H1 (cell line): ENCODE measurements at regions not wholly inside any gene's neighbourhood (a gene's known extent, or its start where the extent isn't known, plus 50 kb on each side); places are given as distances from the start of the nearest gene placed in this dataset.

Experiments
- CTCF ChIA-PET: fragments of 300-600 bp; sonication (Branson Sonifier 250); formaldehyde crosslinking; loops from one replicate; lab custom pipeline; 2021; ENCODE audit not compliant: partially characterized antibody; lab: Charles Lee
- POLR2A ChIA-PET: fragments of 300-600 bp; sonication (Branson Sonifier 250); formaldehyde crosslinking; loops from one replicate; lab custom pipeline; 2021; ENCODE audit warnings: inconsistent platforms; ENCODE audit not compliant: partially characterized antibody; lab: Charles Lee
- DNase-seq, 2 experiments: peaks; one replicate each; pipeline versions ENCODE4 v3.0.0 to v3.0.0-alpha.2; 2010 to 2022; ENCODE audit warnings: low spot score in 2 of 2, low read depth in 1 of 2, mixed read lengths in 1 of 2
- FAIRE-seq: peaks from 2 replicates; lab custom pipeline; 2011; peaks lifted over from hg19 to GRCh38; lab: Jason Lieb, UNC
- H2AFZ ChIP-seq: 2 replicates; pipeline ENCODE4 v1.8.1; 2012; ENCODE audit warnings: low read length, inconsistent platforms
- H2AK5ac ChIP-seq: 2 replicates; pipeline ENCODE4 v1.6.1; 2013; ENCODE audit warnings: low read depth, low read length
- H2BK120ac ChIP-seq: replicated peaks from 2 replicates; pipeline ENCODE3; 2013; ENCODE audit warnings: low read depth, low read length, inconsistent platforms
- H2BK12ac ChIP-seq: 2 replicates; pipeline ENCODE4 v1.6.1; 2013; ENCODE audit warnings: low read depth, low read length
- H2BK15ac ChIP-seq: 2 replicates; pipeline ENCODE4 v1.6.1; 2013; ENCODE audit warnings: low read length
- H2BK20ac ChIP-seq: 2 replicates; pipeline ENCODE4 v1.6.1; 2013; ENCODE audit warnings: low read length
- H2BK5ac ChIP-seq: 2 replicates; pipeline ENCODE4 v1.6.1; 2013; ENCODE audit warnings: low read depth, low read length
- H3K14ac ChIP-seq: 2 replicates; pipeline ENCODE4 v1.6.1; 2013; ENCODE audit warnings: inconsistent platforms; ENCODE audit not compliant: insufficient read length
- H3K18ac ChIP-seq: 2 replicates; pipeline ENCODE4 v1.6.1; 2013; ENCODE audit warnings: low read length; ENCODE audit errors: extremely low read depth
- H3K23ac ChIP-seq: 2 replicates; pipeline ENCODE4 v1.6.1; 2013; ENCODE audit warnings: inconsistent platforms; ENCODE audit not compliant: insufficient read length
- H3K23me2 ChIP-seq: 2 replicates; pipeline ENCODE4 v1.6.1; 2013; ENCODE audit warnings: low read depth, low read length
- H3K27ac ChIP-seq: 2 replicates; pipeline ENCODE4 v1.6.1; 2011; ENCODE audit warnings: low read depth, low read length, inconsistent platforms
- H3K27me3 ChIP-seq, 4 experiments: replicated peaks in 1 of 4; 1 replicate in 1 of 4; 2 replicates in 3 of 4; pipeline versions ENCODE4 v1.6.1 to v1.8.1; 2011 to 2013; ENCODE audit warnings: low read length in 3 of 4, mild to moderate bottlenecking in 3 of 4, inconsistent platforms in 2 of 4, mixed read lengths in 2 of 4, moderate library complexity in 1 of 4; ENCODE audit not compliant: control insufficient read depth in 3 of 4, insufficient read depth in 3 of 4; ENCODE audit errors: extremely low read depth in 1 of 4
- H3K36me3 ChIP-seq, 4 experiments: 2 replicates each; pipeline versions ENCODE4 v1.6.1 to v1.8.1; 2011 to 2013; ENCODE audit warnings: mild to moderate bottlenecking in 4 of 4, low read length in 3 of 4, moderate library complexity in 2 of 4, control low read depth in 1 of 4, inconsistent platforms in 1 of 4; ENCODE audit not compliant: insufficient read depth in 4 of 4, control insufficient read depth in 2 of 4
- H3K4ac ChIP-seq: replicated peaks from 2 replicates; pipeline ENCODE3; 2013; ENCODE audit warnings: low read length, low read depth, mixed read lengths, inconsistent platforms; ENCODE audit not compliant: insufficient read length
- H3K4me1 ChIP-seq, 4 experiments: replicated peaks in 1 of 4; 1 replicate in 1 of 4; 2 replicates in 3 of 4; pipeline versions ENCODE4 v1.6.1 to v1.8.1; 2011 to 2013; ENCODE audit warnings: low read length in 3 of 4, inconsistent platforms in 2 of 4, mixed read lengths in 1 of 4; ENCODE audit not compliant: insufficient read depth in 4 of 4, control insufficient read depth in 3 of 4
- H3K4me2 ChIP-seq, 2 experiments: 2 replicates each; pipeline versions ENCODE4 v1.6.1 to v1.8.1; 2011 to 2013; ENCODE audit warnings: low read depth in 2 of 2, low read length in 2 of 2, control low read depth in 1 of 2, inconsistent platforms in 1 of 2, mild to moderate bottlenecking in 1 of 2; ENCODE audit not compliant: insufficient read depth in 1 of 2
- H3K4me3 ChIP-seq, 4 experiments: fragments of 200-600, 300-600 bp in 1 of 4; sonication (generic), shearing (Covaris generic), sonication (Bioruptor Twin) in 1 of 4; 2 replicates each; pipeline versions ENCODE4 v1.5.1 to v1.8.1; 2011 to 2016; ENCODE audit warnings: low read length in 4 of 4, low read depth in 3 of 4, control low read depth in 2 of 4, inconsistent platforms in 2 of 4, mild to moderate bottlenecking in 2 of 4, mixed read lengths in 1 of 4, moderate library complexity in 1 of 4; ENCODE audit not compliant: insufficient read depth in 2 of 4; ENCODE audit errors: extremely low read depth in 1 of 4
- H3K56ac ChIP-seq: replicated peaks from 2 replicates; pipeline ENCODE3; 2013; ENCODE audit warnings: low read depth, mild to moderate bottlenecking, mixed read lengths, low read length, inconsistent platforms; ENCODE audit not compliant: insufficient read length
- H3K79me1 ChIP-seq: 2 replicates; pipeline ENCODE4 v1.6.1; 2013; ENCODE audit warnings: low read depth, low read length, control low read depth
- H3K79me2 ChIP-seq, 2 experiments: 2 replicates each; pipeline versions ENCODE4 v1.6.1 to v1.8.1; 2012 to 2013; ENCODE audit warnings: low read length in 2 of 2, mild to moderate bottlenecking in 2 of 2, inconsistent platforms in 1 of 2; ENCODE audit not compliant: insufficient read depth in 2 of 2, control insufficient read depth in 1 of 2
- H3K9ac ChIP-seq, 4 experiments: replicated peaks in 1 of 4; 1 replicate in 1 of 4; 2 replicates in 3 of 4; pipeline versions ENCODE4 v1.6.1 to v1.8.1; 2011 to 2013; ENCODE audit warnings: low read depth in 3 of 4, low read length in 3 of 4, control low read depth in 2 of 4, mild to moderate bottlenecking in 2 of 4, moderate library complexity in 2 of 4, inconsistent platforms in 1 of 4; ENCODE audit errors: extremely low read depth in 1 of 4
- H3K9me3 ChIP-seq, 2 experiments: 2 replicates each; pipeline versions ENCODE4 v1.6.1 to v1.8.1; 2012 to 2013; ENCODE audit warnings: mild to moderate bottlenecking in 2 of 2, moderate library complexity in 2 of 2, control low read depth in 1 of 2, inconsistent platforms in 1 of 2, low read depth in 1 of 2, low read length in 1 of 2, mixed read lengths in 1 of 2; ENCODE audit not compliant: insufficient read depth in 2 of 2
- H4K20me1 ChIP-seq, 2 experiments: replicated peaks in 1 of 2; 2 replicates each; pipeline versions ENCODE3 to v1.8.1; 2011 to 2013; ENCODE audit warnings: inconsistent platforms in 2 of 2, low read length in 2 of 2, mild to moderate bottlenecking in 1 of 2; ENCODE audit not compliant: insufficient read depth in 2 of 2, control insufficient read depth in 1 of 2
- H4K5ac ChIP-seq: 2 replicates; pipeline ENCODE4 v1.6.1; 2013; ENCODE audit warnings: low read length, low read depth, mixed read lengths, inconsistent platforms; ENCODE audit not compliant: insufficient read length
- H4K8ac ChIP-seq: 2 replicates; pipeline ENCODE4 v1.8.0; 2013; ENCODE audit warnings: mild to moderate bottlenecking, moderate library complexity, low read length, inconsistent platforms; ENCODE audit not compliant: insufficient read depth; ENCODE audit errors: extremely low read depth
- H4K91ac ChIP-seq: replicated peaks from 2 replicates; pipeline ENCODE3; 2013; ENCODE audit warnings: low read length, mixed read lengths, inconsistent platforms; ENCODE audit not compliant: insufficient read length
- ASH2L ChIP-seq: fragments of 200-600, 300-600 bp; sonication (generic); IDR thresholded peaks from one replicate; pipeline ENCODE4 v1.7.1; 2017; ENCODE audit warnings: low read length
- BCL11A ChIP-seq, 2 experiments: IDR thresholded peaks; one replicate each; pipeline ENCODE4 v1.6.1; 2011; ENCODE audit warnings: low read depth in 2 of 2, low read length in 2 of 2, mild to moderate bottlenecking in 2 of 2
- CTBP2 ChIP-seq: IDR thresholded peaks from 2 replicates; pipeline ENCODE4 v1.7.0; 2011; ENCODE audit warnings: borderline replicate concordance, mild to moderate bottlenecking, moderate library complexity, mixed read lengths, low read length; ENCODE audit not compliant: insufficient read depth, insufficient read length
- E2F6 ChIP-seq: IDR thresholded peaks from 2 replicates; pipeline ENCODE4 v1.6.1; 2012; ENCODE audit warnings: inconsistent platforms
- KDM5A ChIP-seq: fragments of 200-600 bp; IDR thresholded peaks from 2 replicates; pipeline ENCODE4 v1.7.1; 2012; ENCODE audit warnings: mild to moderate bottlenecking, low read length, inconsistent platforms, mixed read lengths
- MAX ChIP-seq: IDR thresholded peaks from 2 replicates; pipeline ENCODE4 v1.6.1; 2012; ENCODE audit warnings: inconsistent platforms
- POLR2A ChIP-seq, 2 experiments: IDR thresholded peaks; 1 replicate in 1 of 2; 2 replicates in 1 of 2; pipeline ENCODE4 v1.6.1; 2011; ENCODE audit warnings: low read depth in 2 of 2, low read length in 2 of 2, mild to moderate bottlenecking in 2 of 2; ENCODE audit errors: control extremely low read depth in 1 of 2
- SIX5 ChIP-seq: IDR thresholded peaks from 2 replicates; pipeline ENCODE4 v1.6.1; 2011; ENCODE audit warnings: mild to moderate bottlenecking, low read depth, low read length
- TCF12 ChIP-seq: IDR thresholded peaks from 2 replicates; pipeline ENCODE4 v1.6.1; 2011; ENCODE audit warnings: low read depth, mild to moderate bottlenecking, low read length
- WGBS, 2 experiments: shearing (Covaris generic) in 1 of 2; methylation state at CpG; one replicate each; pipeline versions ENCODE4 v1.1.6 to v1.1.7; 2013 to 2015; ENCODE audit warnings: low lambda C conversion rate in 2 of 2, mixed read lengths in 2 of 2, inconsistent platforms in 1 of 2, low coverage in 1 of 2, missing lambda C conversion rate in 1 of 2; ENCODE audit not compliant: insufficient replicate concordance in 2 of 2, insufficient coverage in 1 of 2, insufficient read length in 1 of 2; ENCODE audit errors: extremely low coverage in 1 of 2, missing lambda C conversion rate in 1 of 2; 5-methylcytosine and 5-hydroxymethylcytosine counted together

GRCh38 chr3:13221491-13222061 lies 148.3 kb upstream of the IQSEC1 start:
- ChIA-PET CTCF (interaction anchor here (0.5 to 1.4 kb wide), 3 partner anchors 8 to 62 kb away, joined by 3 to 6 read pairs (median 4); no protein-coding TSS in a partner anchor), POLR2A (no interaction called here)
- Histone ChIP-seq H3K4ac (no peak overlapping the region), H3K79me2 (no peaks in the 10 kb centered on the region), H2BK120ac (no peak overlapping the region), H4K8ac (no peak overlapping the region; the same call in 1 of the 2 replicates), H3K79me1 (no peaks in the 10 kb centered on the region), H2AK5ac (no peak overlapping the region), H2BK5ac (no peak overlapping the region), H4K20me1 (no peaks in the 10 kb centered on the region), H3K27ac (no peak overlapping the region), H3K56ac (no peak overlapping the region), H3K9me3 (no peaks in the 10 kb centered on the region), H2BK20ac (no peak overlapping the region), H3K23ac (no peak overlapping the region), H3K4me3 (no peak overlapping the region), H3K18ac (no peak overlapping the region), H2AFZ (no peak overlapping the region), H2BK12ac (no peak overlapping the region), H3K4me2 (no peak overlapping the region), H2BK15ac (no peak overlapping the region), H3K36me3 (no peaks in the 10 kb centered on the region), H3K23me2 (no peaks in the 10 kb centered on the region), H4K5ac (no peak overlapping the region), H3K4me1 (peaks cover 0 to 10% (median 2%) of the 10 kb centered on the region in 4 experiments; a peak in 3 of 7 replicates), H3K9ac (no peak overlapping the region), H3K14ac (no peak overlapping the region), H4K91ac (no peak overlapping the region), H3K27me3 (no peaks in the 10 kb centered on the region)
- no peak for TF ChIP-seq TCF12
- no peak for TF ChIP-seq MAX
- TF ChIP-seq E2F6 = no peak
- TF ChIP-seq ASH2L = no peak
- TF ChIP-seq POLR2A (IDR thresholded peaks at IDR 0.05; ENCODE audit: control extremely low read depth in 1 of 2, low read depth in 2 of 2, low read length in 2 of 2) = no peak
- TF ChIP-seq SIX5 = no peak
- TF ChIP-seq KDM5A = no peak
- TF ChIP-seq BCL11A (IDR thresholded peaks at IDR 0.05; ENCODE audit: low read depth in 2 of 2, low read length in 2 of 2) = no peak
- TF ChIP-seq CTBP2 = no peak
- DNase-seq (no peak), FAIRE-seq (no peak)
- WGBS, 2 experiments = 86% methylated on average over 11 of the region's 17 CpGs; no CpG with 5 or more reads in 1 of the 2 experiments
